Uterus (tissue), 2 donors: ENCODE measurements at regions not wholly inside any gene's neighbourhood (a gene's known extent, or its start where the extent isn't known, plus 50 kb on each side); places are given as distances from the start of the nearest gene placed in this dataset.
"Not testable (repeated sequence)": the region's sequence is repeated elsewhere in the genome, so short reads cannot be mapped to it uniquely, and the experiment has no call there.

Experiments
- POLR2A ChIP-seq, 2 donors: fragments of 450-650 bp; IDR thresholded peaks; one replicate each; pipeline ENCODE4 v1.6.1; 2016; ENCODE audit warnings: antibody characterized with exemption in 2 of 2, mild to moderate bottlenecking in 1 of 2, moderate library complexity in 1 of 2
- TF ChIP-seq, protein P1 (sequence below), 4 experiments: fragments of 200-600 bp in 2 of 4; fragments of 450-650 bp in 2 of 4; sonication (generic) in 2 of 4; IDR thresholded peaks; one replicate each; pipeline ENCODE4 v1.5.1; 2016 to 2019; ENCODE audit warnings: antibody characterized with exemption in 4 of 4, mild to moderate bottlenecking in 2 of 4, moderate library complexity in 1 of 4

DNA sequence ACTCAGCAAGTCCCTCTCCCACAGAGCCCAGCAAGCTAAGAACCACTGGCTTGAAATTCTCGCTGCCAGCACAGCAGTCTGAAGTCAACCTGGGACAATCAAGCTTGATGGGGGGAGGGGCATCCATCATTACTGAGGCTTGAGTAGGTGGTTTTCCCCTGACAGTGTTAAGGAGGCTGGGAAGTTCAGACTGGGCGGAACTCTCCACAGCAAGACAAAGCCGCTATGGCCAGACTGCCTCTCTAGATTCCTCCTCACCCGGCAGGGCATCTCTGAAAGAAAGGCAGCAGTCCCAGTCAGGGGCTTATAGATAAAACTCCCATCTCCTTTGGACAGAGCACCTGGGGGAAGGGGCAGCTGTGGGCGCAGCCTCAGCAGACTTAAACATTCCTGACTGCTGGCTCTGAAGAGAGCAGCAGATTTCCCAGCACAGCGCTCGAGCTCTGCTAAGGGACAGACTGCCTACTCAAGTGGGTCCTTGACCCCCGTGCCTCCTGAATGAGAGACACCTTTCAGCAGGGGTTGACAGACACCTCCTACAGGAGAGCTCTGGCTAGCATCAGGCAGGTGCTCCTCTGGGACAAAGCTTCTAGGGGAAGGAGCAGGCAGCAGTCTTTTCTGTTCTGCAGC lies 188.4 kb downstream of the PCTP start:
- TF ChIP-seq, protein P1, sequence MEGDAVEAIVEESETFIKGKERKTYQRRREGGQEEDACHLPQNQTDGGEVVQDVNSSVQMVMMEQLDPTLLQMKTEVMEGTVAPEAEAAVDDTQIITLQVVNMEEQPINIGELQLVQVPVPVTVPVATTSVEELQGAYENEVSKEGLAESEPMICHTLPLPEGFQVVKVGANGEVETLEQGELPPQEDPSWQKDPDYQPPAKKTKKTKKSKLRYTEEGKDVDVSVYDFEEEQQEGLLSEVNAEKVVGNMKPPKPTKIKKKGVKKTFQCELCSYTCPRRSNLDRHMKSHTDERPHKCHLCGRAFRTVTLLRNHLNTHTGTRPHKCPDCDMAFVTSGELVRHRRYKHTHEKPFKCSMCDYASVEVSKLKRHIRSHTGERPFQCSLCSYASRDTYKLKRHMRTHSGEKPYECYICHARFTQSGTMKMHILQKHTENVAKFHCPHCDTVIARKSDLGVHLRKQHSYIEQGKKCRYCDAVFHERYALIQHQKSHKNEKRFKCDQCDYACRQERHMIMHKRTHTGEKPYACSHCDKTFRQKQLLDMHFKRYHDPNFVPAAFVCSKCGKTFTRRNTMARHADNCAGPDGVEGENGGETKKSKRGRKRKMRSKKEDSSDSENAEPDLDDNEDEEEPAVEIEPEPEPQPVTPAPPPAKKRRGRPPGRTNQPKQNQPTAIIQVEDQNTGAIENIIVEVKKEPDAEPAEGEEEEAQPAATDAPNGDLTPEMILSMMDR (IDR thresholded peaks at IDR 0.05) = not testable (repeated sequence)
- not testable (repeated sequence) for TF ChIP-seq POLR2A (IDR thresholded peaks at IDR 0.05)
